Neuronal stem cell (in vitro differentiated cells): ENCODE measurements at regions not wholly inside any gene's neighbourhood (a gene's known extent, or its start where the extent isn't known, plus 50 kb on each side); places are given as distances from the start of the nearest gene placed in this dataset.

Source experiments
- DNase-seq: peaks from one replicate; pipeline ENCODE4 v3.0.0-alpha.2; 2013; ENCODE audit warnings: low spot score
- H2AFZ ChIP-seq: one replicate; pipeline ENCODE4 v1.6.1; 2013; ENCODE audit warnings: mild to moderate bottlenecking, low read length, inconsistent platforms
- H2AK5ac ChIP-seq: 2 replicates; pipeline ENCODE4 v1.6.1; 2013; ENCODE audit warnings: low read depth, mild to moderate bottlenecking, inconsistent platforms, low read length, moderate library complexity, mixed read lengths
- H2BK120ac ChIP-seq: 2 replicates; pipeline ENCODE4 v1.6.1; 2013; ENCODE audit warnings: low read depth, mild to moderate bottlenecking, inconsistent platforms, low read length, moderate library complexity, mixed read lengths
- H2BK12ac ChIP-seq: one replicate; pipeline ENCODE4 v1.6.1; 2013; ENCODE audit warnings: low read length, inconsistent platforms
- H2BK15ac ChIP-seq: 2 replicates; pipeline ENCODE4 v1.6.1; 2013; ENCODE audit warnings: mild to moderate bottlenecking, low read length, inconsistent platforms, mixed read lengths
- H2BK5ac ChIP-seq: one replicate; pipeline ENCODE4 v1.6.1; 2013; ENCODE audit warnings: inconsistent platforms, mild to moderate bottlenecking, low read length, moderate library complexity
- H3K14ac ChIP-seq: one replicate; pipeline ENCODE4 v1.6.1; 2013; ENCODE audit warnings: low read length, inconsistent platforms
- H3K18ac ChIP-seq: 2 replicates; pipeline ENCODE4 v1.6.1; 2013; ENCODE audit warnings: low read length, inconsistent platforms
- H3K23ac ChIP-seq: 2 replicates; pipeline ENCODE4 v1.6.1; 2013; ENCODE audit warnings: low read depth, mild to moderate bottlenecking, mixed read lengths, low read length, inconsistent platforms; ENCODE audit not compliant: poor library complexity
- H3K27ac ChIP-seq: replicated peaks from 3 replicates; pipeline ENCODE4 v1.5.1; 2013; ENCODE audit warnings: low read length, inconsistent platforms
- H3K27me3 ChIP-seq, 3 experiments: 2 replicates each; pipeline ENCODE4 v1.6.1; 2013; ENCODE audit warnings: low read length in 3 of 3, mild to moderate bottlenecking in 2 of 3, inconsistent platforms in 1 of 3, low read depth in 1 of 3, mixed read lengths in 1 of 3, moderate library complexity in 1 of 3; ENCODE audit not compliant: control insufficient read depth in 3 of 3, insufficient read depth in 3 of 3
- H3K36me3 ChIP-seq, 2 donors: replicated peaks in 1 of 2; 2 replicates each; pipeline ENCODE4 v1.6.1; 2013; ENCODE audit warnings: low read length in 2 of 2; ENCODE audit not compliant: control insufficient read depth in 2 of 2, insufficient read depth in 2 of 2
- H3K4ac ChIP-seq: 2 replicates; pipeline ENCODE4 v1.6.1; 2013; ENCODE audit warnings: inconsistent platforms, mild to moderate bottlenecking, low read length, moderate library complexity
- H3K4me1 ChIP-seq, 2 donors: 1 replicate in 1 of 2; 2 replicates in 1 of 2; pipeline ENCODE4 v1.6.1; 2013; ENCODE audit warnings: low read length in 2 of 2, low read depth in 1 of 2; ENCODE audit not compliant: control insufficient read depth in 2 of 2, insufficient read depth in 1 of 2
- H3K4me2 ChIP-seq: one replicate; pipeline ENCODE4 v1.6.1; 2013; ENCODE audit warnings: mild to moderate bottlenecking, low read length, inconsistent platforms; ENCODE audit not compliant: insufficient read depth, poor library complexity, severe bottlenecking
- H3K4me3 ChIP-seq, 2 donors: 2 replicates each; pipeline ENCODE4 v1.5.1; 2013; ENCODE audit warnings: low read length in 2 of 2, mild to moderate bottlenecking in 2 of 2, inconsistent platforms in 1 of 2, moderate library complexity in 1 of 2
- H3K79me1 ChIP-seq: one replicate; pipeline ENCODE4 v1.6.1; 2013; ENCODE audit warnings: low read depth, mild to moderate bottlenecking, inconsistent platforms, low read length, moderate library complexity
- H3K9ac ChIP-seq: one replicate; pipeline ENCODE4 v1.6.1; 2013; ENCODE audit warnings: mild to moderate bottlenecking, low read depth, low read length, inconsistent platforms; ENCODE audit not compliant: poor library complexity
- H3K9me3 ChIP-seq, 2 donors: replicated peaks in 1 of 2; 2 replicates each; pipeline versions ENCODE3 to v1.6.1; 2013; ENCODE audit warnings: low read length in 2 of 2, mild to moderate bottlenecking in 2 of 2, inconsistent platforms in 1 of 2, low read depth in 1 of 2, mixed read lengths in 1 of 2, moderate library complexity in 1 of 2; ENCODE audit not compliant: control insufficient read depth in 2 of 2, insufficient read depth in 1 of 2
- H4K8ac ChIP-seq: one replicate; pipeline ENCODE4 v1.6.1; 2013; ENCODE audit warnings: low read depth, mild to moderate bottlenecking, inconsistent platforms, low read length, moderate library complexity
- H4K91ac ChIP-seq: one replicate; pipeline ENCODE4 v1.6.1; 2013; ENCODE audit warnings: low read length, low read depth, mild to moderate bottlenecking, inconsistent platforms; ENCODE audit not compliant: poor library complexity
- WGBS, 2 donors: extraction: QIAGEN DNeasy Blood & Tissue Kit; methylation state at CpG; one replicate each; pipeline ENCODE4 v1.1.7; 2013; ENCODE audit warnings: missing lambda C conversion rate in 2 of 2, mixed read lengths in 1 of 2; ENCODE audit not compliant: insufficient read length in 2 of 2, insufficient replicate concordance in 1 of 2; ENCODE audit errors: extremely low coverage in 2 of 2; 5-methylcytosine and 5-hydroxymethylcytosine counted together

- Histone ChIP-seq H3K4me2 (no peak overlapping the region), H3K18ac (no peak overlapping the region), H2BK15ac (no peak overlapping the region), H3K27ac (no peak overlapping the region), H2AFZ (no peak overlapping the region), H4K91ac (no peak overlapping the region), H3K4me3 (no peak overlapping the region), H3K27me3 (no peaks in the 10 kb centered on the region), H4K8ac (no peak overlapping the region), H2BK120ac (no peak overlapping the region), H3K9ac (no peak overlapping the region), H2BK5ac (no peak overlapping the region), H2BK12ac (no peak overlapping the region), H3K36me3 (no peaks in the 10 kb centered on the region), H3K4me1 (no peaks in the 10 kb centered on the region), H3K9me3 (no peaks in the 10 kb centered on the region), H2AK5ac (no peak overlapping the region), H3K79me1 (no peaks in the 10 kb centered on the region), H3K23ac (no peak overlapping the region), H3K14ac (no peak overlapping the region), H3K4ac (no peak overlapping the region)
- DNase-seq: no peak
Measured at GRCh38 chr22:34434371-34434770, 514.1 kb upstream of the LARGE1 start.

DNA sequence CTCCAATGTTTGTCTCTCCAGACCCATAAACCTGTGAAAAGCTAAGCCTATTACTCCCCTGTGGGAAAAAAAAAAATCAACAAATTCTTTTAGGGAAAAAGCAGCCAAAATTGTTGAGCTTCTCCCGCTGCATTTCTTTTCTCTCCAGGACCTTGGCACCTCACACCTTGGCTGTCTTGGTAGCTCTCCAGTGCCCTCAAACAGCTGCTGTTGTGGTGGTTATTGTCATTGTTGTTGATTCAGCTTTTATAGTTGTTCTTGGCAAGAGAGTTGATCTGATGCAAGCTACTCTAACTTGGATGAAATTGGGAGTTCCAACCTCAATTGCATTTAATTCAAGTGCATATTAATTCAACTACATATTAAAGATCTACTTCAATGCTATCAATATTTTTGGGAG is 516.9 kb upstream of the LARGE1 start:
- no peak overlapping the region for H3K4me3 ChIP-seq
- no peak overlapping the region for H3K9ac ChIP-seq
- no peaks in the 10 kb centered on the region for H3K4me1 ChIP-seq
- H3K4ac ChIP-seq: no peak overlapping the region
- H4K91ac ChIP-seq: no peak overlapping the region
- H2BK5ac ChIP-seq: no peak overlapping the region
- H3K14ac ChIP-seq: no peak overlapping the region
- no peaks in the 10 kb centered on the region for H3K9me3 ChIP-seq
- no peak for DNase-seq
- no peak overlapping the region for H2BK15ac ChIP-seq
- no peak overlapping the region for H2BK12ac ChIP-seq
- H2AFZ ChIP-seq: no peak overlapping the region
- H2BK120ac ChIP-seq: no peak overlapping the region
- no peaks in the 10 kb centered on the region for H3K79me1 ChIP-seq
- H3K18ac ChIP-seq: no peak overlapping the region
- WGBS, 2 donors: no CpG with 5 or more reads among the region's 1 CpG
- no peak overlapping the region for H3K4me2 ChIP-seq
- H2AK5ac ChIP-seq: no peak overlapping the region
- H3K27ac ChIP-seq: no peak overlapping the region
- no peaks in the 10 kb centered on the region for H3K36me3 ChIP-seq
- H3K27me3 ChIP-seq: no peaks in the 10 kb centered on the region
- H4K8ac ChIP-seq: no peak overlapping the region
- no peak overlapping the region for H3K23ac ChIP-seq

DNA sequence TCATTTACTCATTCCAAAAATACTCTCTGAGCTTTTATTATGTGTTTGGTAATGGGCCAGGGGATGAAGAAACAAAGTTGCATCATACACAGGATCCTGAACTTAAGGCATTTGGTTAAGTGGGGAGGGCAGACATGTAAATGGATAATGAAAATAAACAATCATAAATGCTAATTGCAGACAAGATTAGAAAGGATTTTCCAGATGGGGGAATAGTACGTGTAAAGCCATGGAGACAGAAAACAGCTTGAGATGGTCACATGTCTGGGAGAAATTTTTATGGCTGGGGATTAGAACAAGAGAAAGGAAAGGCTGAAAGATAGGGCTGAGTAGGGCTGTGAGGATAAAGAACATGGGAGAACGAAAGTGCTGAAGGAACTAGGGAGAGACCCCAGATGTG is 534.3 kb upstream of the LARGE1 start:
- Histone ChIP-seq H4K91ac (no peak overlapping the region), H2BK5ac (no peak overlapping the region), H3K36me3 (no peaks in the 10 kb centered on the region), H2BK12ac (no peak overlapping the region), H3K4ac (no peak overlapping the region), H4K8ac (no peak overlapping the region), H2BK120ac (no peak overlapping the region), H3K23ac (no peak overlapping the region), H3K9ac (no peak overlapping the region), H3K79me1 (no peaks in the 10 kb centered on the region), H3K4me2 (no peak overlapping the region), H3K9me3 (no peaks in the 10 kb centered on the region), H3K18ac (no peak overlapping the region), H3K27ac (no peak overlapping the region), H3K4me3 (no peak overlapping the region), H2BK15ac (no peak overlapping the region), H3K14ac (no peak overlapping the region), H2AFZ (no peak overlapping the region), H2AK5ac (no peak overlapping the region), H3K27me3 (no peaks in the 10 kb centered on the region), H3K4me1 (no peaks in the 10 kb centered on the region)
- WGBS, 2 donors: no CpG with 5 or more reads among the region's 2 CpGs
- DNase-seq: no peak

- Histone ChIP-seq H3K18ac (no peak overlapping the region), H3K4me2 (no peak overlapping the region), H3K27me3 (no peaks in the 10 kb centered on the region), H3K36me3 (no peaks in the 10 kb centered on the region), H3K4me3 (no peak overlapping the region), H3K9me3 (no peaks in the 10 kb centered on the region), H2BK15ac (no peak overlapping the region), H4K91ac (no peak overlapping the region), H2AFZ (no peak overlapping the region), H2BK5ac (no peak overlapping the region), H2AK5ac (no peak overlapping the region), H3K27ac (no peak overlapping the region), H3K14ac (no peak overlapping the region), H4K8ac (no peak overlapping the region), H2BK12ac (no peak overlapping the region), H3K9ac (no peak overlapping the region), H2BK120ac (no peak overlapping the region), H3K4ac (no peak overlapping the region), H3K23ac (no peak overlapping the region), H3K4me1 (no peaks in the 10 kb centered on the region), H3K79me1 (no peaks in the 10 kb centered on the region)
- no CpG with 5 or more reads among the region's 4 CpGs for WGBS, 2 donors
- DNase-seq: no peak
Measured at GRCh38 chr22:34462795-34463194, 542.5 kb upstream of the LARGE1 start.
